Peyer's patch (tissue), 4 donors: ENCODE measurements at regions not wholly inside any gene's neighbourhood (a gene's known extent, or its start where the extent isn't known, plus 50 kb on each side); places are given as distances from the start of the nearest gene placed in this dataset.

ENCODE experiments used
- DNase-seq, 3 donors: peaks; one replicate each; pipeline ENCODE4 v3.0.0-alpha.2; 2017 to 2019
- H3K27ac ChIP-seq, 4 donors: fragments of 200-600 bp; sonication (generic); one replicate each; pipeline ENCODE4 v1.5.1; 2016 to 2019
- H3K27me3 ChIP-seq, 2 donors: fragments of 200-600 bp; sonication (generic); one replicate each; pipeline ENCODE4 v1.5.1; 2019
- H3K36me3 ChIP-seq, 3 donors: fragments of 200-600 bp; sonication (generic); one replicate each; pipeline ENCODE4 v1.5.1; 2016 to 2019
- H3K4me1 ChIP-seq, 4 donors: fragments of 200-600 bp; sonication (generic); one replicate each; pipeline ENCODE4 v1.5.1; 2016 to 2019
- H3K4me3 ChIP-seq, 4 donors: fragments of 200-600 bp; sonication (generic); 1 replicate in 3 of 4; 2 replicates in 1 of 4; pipeline ENCODE4 v1.5.1; 2016 to 2019; ENCODE audit warnings: mild to moderate bottlenecking in 1 of 4
- H3K9me3 ChIP-seq, 4 donors: fragments of 200-600 bp; sonication (generic); one replicate each; pipeline ENCODE4 v1.5.1; 2016 to 2019; ENCODE audit warnings: mild to moderate bottlenecking in 1 of 4
- CTCF ChIP-seq, 6 experiments: fragments of 450-650 bp in 4 of 6; fragments of 200-600 bp in 2 of 6; sonication (generic) in 1 of 6; IDR thresholded peaks; one replicate each; pipeline ENCODE4 v1.5.1; 2017 to 2019; ENCODE audit warnings: antibody characterized with exemption in 6 of 6, mild to moderate bottlenecking in 3 of 6, moderate library complexity in 1 of 6
- POLR2A ChIP-seq, 2 donors: fragments of 450-650 bp; IDR thresholded peaks; one replicate each; pipeline ENCODE4 v1.5.1; 2017; ENCODE audit warnings: antibody characterized with exemption in 2 of 2, mild to moderate bottlenecking in 2 of 2, moderate library complexity in 2 of 2

DNA sequence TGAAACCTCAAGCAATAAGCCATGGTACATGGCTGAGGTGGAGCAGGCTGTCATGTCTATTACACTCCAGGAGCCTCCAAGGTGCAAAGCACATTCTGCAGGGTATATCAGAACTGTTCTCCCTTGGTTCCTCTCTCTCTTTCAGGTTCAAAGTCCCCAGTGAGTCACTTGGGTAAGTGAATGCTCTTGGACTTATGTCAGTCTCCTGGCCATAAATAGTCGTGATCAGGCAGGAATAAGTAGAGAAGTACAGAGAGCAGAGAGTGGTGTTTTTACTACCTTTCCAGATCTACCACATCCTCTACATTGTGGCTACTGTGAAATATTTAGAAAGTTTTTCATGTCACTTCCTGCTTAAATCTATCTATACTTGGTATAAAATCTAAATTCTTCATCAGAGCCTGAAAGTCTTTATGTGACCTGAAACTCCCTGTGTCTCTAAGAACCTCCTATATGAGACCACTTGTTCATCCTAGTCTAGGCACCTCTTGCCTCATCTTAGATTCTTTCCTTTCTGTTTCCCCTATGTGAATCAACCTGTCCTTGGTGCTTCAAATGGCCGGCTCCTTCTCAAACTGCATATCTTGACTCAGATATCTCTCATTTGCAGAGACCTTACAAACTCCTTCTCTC is 1077.6 kb upstream of the MAP3K7 start:
- DNase-seq, result peak in 1 of 3 donors; percentile 67
- TF ChIP-seq CTCF (IDR thresholded peaks at IDR 0.05) (no peak), POLR2A (IDR thresholded peaks at IDR 0.05) (no peak)
- H3K36me3 ChIP-seq, result no peaks in the 10 kb centered on the region
- no peaks in the 10 kb centered on the region for H3K27me3 ChIP-seq
- peak overlapping the region in 1 of 4 donors; percentile 44 for H3K27ac ChIP-seq
- H3K4me1 ChIP-seq, result peaks cover 0 to 3% (median 0%) of the 10 kb centered on the region in 4 donors
- no peak overlapping the region for H3K4me3 ChIP-seq
- H3K9me3 ChIP-seq, result no peaks in the 10 kb centered on the region

- Histone ChIP-seq H3K27ac (no peak overlapping the region), H3K4me1 (peaks cover 0 to 3% (median 0%) of the 10 kb centered on the region in 4 donors), H3K9me3 (no peaks in the 10 kb centered on the region), H3K4me3 (no peak overlapping the region), H3K27me3 (no peaks in the 10 kb centered on the region), H3K36me3 (no peaks in the 10 kb centered on the region)
- no peak for DNase-seq
- TF ChIP-seq POLR2A (IDR thresholded peaks at IDR 0.05), result no peak
- TF ChIP-seq CTCF (IDR thresholded peaks at IDR 0.05), result no peak
Observed at GRCh38 chr6:91660893-91661292, 1074.0 kb upstream of the MAP3K7 start.

DNA sequence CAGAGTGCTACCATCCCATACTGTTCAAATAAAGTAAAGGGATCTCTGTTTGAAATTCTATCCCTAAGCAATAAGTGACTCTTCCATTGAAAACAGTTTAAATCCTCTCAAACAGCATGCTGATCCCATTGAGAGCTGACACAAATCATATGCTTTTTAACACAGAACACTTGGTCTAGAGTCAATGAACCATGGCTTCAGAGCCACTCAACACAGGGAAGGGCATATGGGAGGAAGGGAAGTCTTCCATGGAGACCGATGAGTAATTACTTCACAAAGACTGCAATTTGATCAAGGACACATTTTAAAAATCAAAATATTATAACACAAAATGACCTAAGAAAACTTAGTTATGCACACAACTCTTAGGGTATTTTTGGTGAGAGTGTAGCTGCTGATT is 1073.0 kb upstream of the MAP3K7 start:
- no peak for TF ChIP-seq POLR2A (IDR thresholded peaks at IDR 0.05)
- no peak for TF ChIP-seq CTCF (IDR thresholded peaks at IDR 0.05)
- no peak overlapping the region for H3K4me3 ChIP-seq
- DNase-seq, result no peak
- H3K27ac ChIP-seq, result no peak overlapping the region
- no peaks in the 10 kb centered on the region for H3K4me1 ChIP-seq
- no peaks in the 10 kb centered on the region for H3K27me3 ChIP-seq
- no peaks in the 10 kb centered on the region for H3K9me3 ChIP-seq
- H3K36me3 ChIP-seq, result no peaks in the 10 kb centered on the region

- no peak for DNase-seq
- TF ChIP-seq CTCF (IDR thresholded peaks at IDR 0.05) (no peak), POLR2A (IDR thresholded peaks at IDR 0.05) (no peak)
Observed at GRCh38 chr6:91654793-91655192, 1067.9 kb upstream of the MAP3K7 start.

GRCh38 chr6:91654357-91654756 is 1067.5 kb upstream of the MAP3K7 start:
- TF ChIP-seq CTCF (IDR thresholded peaks at IDR 0.05), result no peak
- no peak for TF ChIP-seq POLR2A (IDR thresholded peaks at IDR 0.05)
- no peaks in the 10 kb centered on the region for H3K9me3 ChIP-seq
- H3K27ac ChIP-seq, result no peak overlapping the region
- DNase-seq, result no peak
- H3K36me3 ChIP-seq, result no peaks in the 10 kb centered on the region
- H3K27me3 ChIP-seq, result no peaks in the 10 kb centered on the region
- H3K4me1 ChIP-seq, result no peaks in the 10 kb centered on the region
- no peak overlapping the region for H3K4me3 ChIP-seq

More at GRCh38 chr6:91654793-91655192, 1067.9 kb upstream of the MAP3K7 start:
- H3K27ac ChIP-seq, result no peak overlapping the region
- no peaks in the 10 kb centered on the region for H3K36me3 ChIP-seq
- H3K9me3 ChIP-seq, result no peaks in the 10 kb centered on the region
- no peak overlapping the region for H3K4me3 ChIP-seq
- H3K27me3 ChIP-seq, result no peaks in the 10 kb centered on the region
- no peaks in the 10 kb centered on the region for H3K4me1 ChIP-seq

DNA sequence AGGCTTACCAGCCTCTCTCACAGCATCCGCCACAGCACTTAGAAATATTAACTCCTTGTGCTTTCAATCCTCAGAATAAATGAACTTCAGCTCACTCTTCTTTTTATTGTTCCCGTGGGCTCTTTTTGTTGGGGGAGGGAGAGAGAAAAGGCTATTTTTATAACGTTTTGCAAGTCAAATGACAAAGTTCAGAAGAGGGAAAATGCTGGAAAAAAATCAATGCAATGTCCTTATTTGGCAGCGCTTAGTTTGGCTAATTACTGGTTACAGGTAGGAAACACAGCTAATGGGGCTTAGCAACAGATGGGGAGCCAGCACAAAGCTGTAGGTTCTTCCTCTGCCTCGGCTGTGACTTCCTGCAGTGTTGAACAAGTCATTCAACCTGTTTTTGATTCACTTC is 1067.0 kb upstream of the MAP3K7 start:
- Histone ChIP-seq H3K4me1 (no peaks in the 10 kb centered on the region), H3K4me3 (no peak overlapping the region), H3K36me3 (no peaks in the 10 kb centered on the region), H3K9me3 (no peaks in the 10 kb centered on the region), H3K27ac (no peak overlapping the region), H3K27me3 (no peaks in the 10 kb centered on the region)
- no peak for DNase-seq
- TF ChIP-seq POLR2A (IDR thresholded peaks at IDR 0.05) (no peak), CTCF (IDR thresholded peaks at IDR 0.05) (no peak)
